ENCODE measurements at regions not wholly inside any gene's neighbourhood (a gene's known extent, or its start where the extent isn't known, plus 50 kb on each side); places are given as distances from the start of the nearest gene placed in this dataset.

DNA sequence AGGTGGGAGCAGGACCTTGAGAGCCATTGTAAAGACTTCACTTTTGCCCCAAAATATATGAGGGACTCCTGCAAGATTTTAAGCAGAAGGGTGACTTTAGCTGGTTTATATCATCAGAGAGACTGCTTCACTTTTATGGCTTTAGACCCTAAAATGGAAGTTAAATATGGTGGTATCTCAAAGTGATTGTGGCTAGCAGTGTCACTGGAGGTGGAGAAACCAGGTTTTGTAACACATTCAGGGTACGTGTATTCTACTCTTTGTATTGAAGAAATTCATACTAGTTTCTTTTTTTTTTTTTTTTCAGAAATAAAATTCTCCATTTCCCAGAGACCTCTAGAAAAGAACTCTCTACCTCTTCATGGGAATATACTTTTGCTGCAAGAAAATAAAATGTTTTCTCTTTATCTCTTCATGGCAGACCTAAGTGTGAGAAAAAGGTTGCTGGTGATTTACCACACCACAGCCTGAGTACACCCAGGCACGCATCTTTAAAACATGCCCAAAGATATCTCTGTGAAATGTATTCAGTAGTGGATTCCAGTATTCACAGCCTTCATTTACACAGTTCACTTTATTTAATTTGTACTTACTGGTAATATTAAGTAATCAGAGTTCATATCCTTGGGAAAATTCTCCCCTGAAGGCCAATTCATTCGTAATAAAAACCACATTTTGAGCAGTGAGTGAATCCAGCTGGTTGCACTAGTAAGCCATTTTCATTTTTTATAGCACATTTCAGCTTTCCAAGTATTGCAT is 74.3 kb upstream of the GUCY1A1 start:
- no peaks in the 10 kb centered on the region for H3K9me3 ChIP-seq
- WGBS, 2 donors: 62 to 69% methylated on average over 3 of the region's 3 CpGs
- TF ChIP-seq, protein P1, sequence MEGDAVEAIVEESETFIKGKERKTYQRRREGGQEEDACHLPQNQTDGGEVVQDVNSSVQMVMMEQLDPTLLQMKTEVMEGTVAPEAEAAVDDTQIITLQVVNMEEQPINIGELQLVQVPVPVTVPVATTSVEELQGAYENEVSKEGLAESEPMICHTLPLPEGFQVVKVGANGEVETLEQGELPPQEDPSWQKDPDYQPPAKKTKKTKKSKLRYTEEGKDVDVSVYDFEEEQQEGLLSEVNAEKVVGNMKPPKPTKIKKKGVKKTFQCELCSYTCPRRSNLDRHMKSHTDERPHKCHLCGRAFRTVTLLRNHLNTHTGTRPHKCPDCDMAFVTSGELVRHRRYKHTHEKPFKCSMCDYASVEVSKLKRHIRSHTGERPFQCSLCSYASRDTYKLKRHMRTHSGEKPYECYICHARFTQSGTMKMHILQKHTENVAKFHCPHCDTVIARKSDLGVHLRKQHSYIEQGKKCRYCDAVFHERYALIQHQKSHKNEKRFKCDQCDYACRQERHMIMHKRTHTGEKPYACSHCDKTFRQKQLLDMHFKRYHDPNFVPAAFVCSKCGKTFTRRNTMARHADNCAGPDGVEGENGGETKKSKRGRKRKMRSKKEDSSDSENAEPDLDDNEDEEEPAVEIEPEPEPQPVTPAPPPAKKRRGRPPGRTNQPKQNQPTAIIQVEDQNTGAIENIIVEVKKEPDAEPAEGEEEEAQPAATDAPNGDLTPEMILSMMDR (IDR thresholded peaks at IDR 0.05): no peak
- no peak for TF ChIP-seq POLR2A (IDR thresholded peaks at IDR 0.05)
- no peaks in the 10 kb centered on the region for H3K4me1 ChIP-seq
- intact Hi-C loops (cut with DNase I; ENCODE audit: low total_unique reads): no loop called here
- H3K27ac ChIP-seq: no peak overlapping the region
- no peak for DNase-seq
- no peaks in the 10 kb centered on the region for H3K27me3 ChIP-seq
- no peak overlapping the region for H3K4me3 ChIP-seq
- no peaks in the 10 kb centered on the region for H3K36me3 ChIP-seq (ENCODE audit: low read depth, missing control alignments)

- H3K27ac ChIP-seq: no peak overlapping the region
- no peak for DNase-seq
- H3K4me3 ChIP-seq: no peak overlapping the region
- H3K36me3 ChIP-seq (ENCODE audit: low read depth, missing control alignments): no peaks in the 10 kb centered on the region
- no peak for TF ChIP-seq POLR2A (IDR thresholded peaks at IDR 0.05)
- TF ChIP-seq, protein P1 (IDR thresholded peaks at IDR 0.05): no peak
- H3K4me1 ChIP-seq: no peaks in the 10 kb centered on the region
- 82 to 93% methylated on average over 6 of the region's 6 CpGs for WGBS, 2 donors
- no peaks in the 10 kb centered on the region for H3K9me3 ChIP-seq
- intact Hi-C loops (cut with DNase I; ENCODE audit: low total_unique reads): no loop called here
- no peaks in the 10 kb centered on the region for H3K27me3 ChIP-seq
Observed at GRCh38 chr4:155591738-155592143, 74.9 kb upstream of the GUCY1A1 start.

DNA sequence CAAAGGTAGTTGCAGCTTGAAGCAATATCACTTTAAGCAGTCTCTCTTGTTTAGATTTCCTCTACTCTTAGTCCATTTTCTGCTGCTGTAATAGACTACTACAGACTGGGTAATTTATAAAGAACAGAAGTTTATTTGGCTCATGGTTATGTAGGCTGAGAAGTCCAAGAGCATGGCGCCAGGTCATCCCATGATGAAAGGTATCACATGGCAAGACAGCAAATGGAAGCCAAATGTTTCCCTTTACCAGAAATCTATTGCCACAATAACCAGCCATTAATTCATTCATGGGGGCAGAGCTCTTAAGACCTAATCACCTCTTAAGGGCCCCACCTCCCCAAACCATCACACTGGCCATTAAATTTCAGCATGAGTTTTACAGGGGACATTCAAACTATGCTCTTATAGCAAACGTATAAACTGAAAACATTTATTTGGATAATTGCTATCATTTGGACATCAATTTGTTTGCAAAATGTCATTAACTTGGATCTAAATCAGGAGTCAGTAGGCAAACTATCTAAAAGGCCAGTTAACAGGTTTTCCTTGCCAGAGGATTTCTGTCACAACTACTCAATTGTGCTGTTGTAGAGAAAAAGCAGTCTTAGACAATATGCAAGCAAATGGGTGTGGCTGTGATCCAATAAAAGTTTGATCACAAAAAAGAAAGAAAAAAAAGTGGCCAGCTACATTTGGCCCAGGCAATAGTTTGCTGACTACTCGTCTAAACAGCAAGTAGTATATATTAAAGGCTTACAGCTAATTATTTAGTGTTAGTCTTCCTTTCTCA is 75.7 kb upstream of the GUCY1A1 start:
- intact Hi-C loops (cut with DNase I; ENCODE audit: low total_unique reads): no loop called here
- Histone ChIP-seq H3K27ac (no peak overlapping the region), H3K4me3 (no peak overlapping the region), H3K9me3 (no peaks in the 10 kb centered on the region), H3K36me3 (ENCODE audit: low read depth, missing control alignments) (no peaks in the 10 kb centered on the region), H3K27me3 (no peaks in the 10 kb centered on the region), H3K4me1 (no peaks in the 10 kb centered on the region)
- TF ChIP-seq, protein P1 (IDR thresholded peaks at IDR 0.05): no peak
- 89 to 90% methylated on average over 3 of the region's 3 CpGs for WGBS, 2 donors
- no peak for DNase-seq

DNA sequence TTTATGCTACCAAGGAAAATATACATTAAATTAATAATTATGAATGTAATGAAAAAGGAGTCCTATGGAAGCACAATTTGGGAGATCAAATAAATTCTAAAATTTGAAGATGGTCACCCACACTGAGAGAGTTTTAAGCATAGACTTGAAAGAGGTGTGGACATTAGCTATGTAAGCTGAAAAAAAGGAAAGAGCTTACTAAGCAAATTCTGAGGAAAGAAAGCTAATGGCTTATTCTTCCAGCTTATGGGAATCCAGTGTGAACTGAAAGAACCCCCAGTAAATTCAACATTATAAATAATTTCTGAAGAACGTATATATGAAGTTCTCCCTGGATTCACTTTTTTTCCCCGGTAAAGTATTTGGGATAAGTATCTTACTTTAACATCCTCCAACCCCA is 78.2 kb upstream of the GUCY1A1 start:
- Histone ChIP-seq H3K27ac (no peak overlapping the region), H3K4me1 (no peaks in the 10 kb centered on the region), H3K4me3 (no peak overlapping the region), H3K36me3 (ENCODE audit: low read depth, missing control alignments) (no peaks in the 10 kb centered on the region), H3K9me3 (no peaks in the 10 kb centered on the region), H3K27me3 (no peaks in the 10 kb centered on the region)
- intact Hi-C loops (cut with DNase I; ENCODE audit: low total_unique reads): no loop called here
- no peak for TF ChIP-seq POLR2A (IDR thresholded peaks at IDR 0.05)
- TF ChIP-seq, protein P1 (IDR thresholded peaks at IDR 0.05): no peak
- DNase-seq: no peak
- WGBS, 2 donors: 90 to 96% methylated on average over 2 of the region's 2 CpGs
